MCF 10A (cell line): ENCODE measurements at regions not wholly inside any gene's neighbourhood (a gene's known extent, or its start where the extent isn't known, plus 50 kb on each side); places are given as distances from the start of the nearest gene placed in this dataset.

Experiments used
- BruUV-seq: library from RNA; stranded (reverse); fragments of 400-500 nt; replicated peaks from 2 replicates; lab custom pipeline; 2021; lab: Mats Ljungman, UMichigan
- CTCF ChIA-PET: fragments of 300-600 bp; sonication (Branson Sonifier 250); formaldehyde crosslinking; extraction: SDS; loops from one replicate; lab custom pipeline; 2021; ENCODE audit warnings: antibody characterized with exemption, inconsistent platforms; lab: Yijun Ruan, JAX
- POLR2A ChIA-PET: fragments of 300-600, 350-650 bp; sonication (Branson Sonifier 250); formaldehyde crosslinking; extraction: SDS; loops from one replicate; lab custom pipeline; 2020; ENCODE audit warnings: antibody characterized with exemption, inconsistent platforms; lab: Yijun Ruan, JAX
- DNase-seq: peaks from one replicate; pipeline ENCODE4 v3.0.0-alpha.2; 2018; ENCODE audit not compliant: unreplicated experiment
- H3K27ac Mint-ChIP-seq: one replicate; pipeline ENCODE4 v1.8.0; 2022; ENCODE audit warnings: mild to moderate bottlenecking, low read depth, mixed read lengths; ENCODE audit not compliant: unreplicated experiment
- H3K27me3 Mint-ChIP-seq: one replicate; pipeline ENCODE4 v1.8.0; 2022; ENCODE audit warnings: mixed read lengths; ENCODE audit not compliant: insufficient read depth, unreplicated experiment
- H3K36me3 Mint-ChIP-seq: one replicate; pipeline ENCODE4 v1.8.0; 2022; ENCODE audit warnings: mild to moderate bottlenecking, moderate library complexity, mixed read lengths; ENCODE audit not compliant: insufficient read depth, unreplicated experiment
- H3K4me1 Mint-ChIP-seq: one replicate; pipeline ENCODE4 v1.8.0; 2022; ENCODE audit warnings: mixed read lengths; ENCODE audit not compliant: insufficient read depth, unreplicated experiment
- H3K4me3 Mint-ChIP-seq: one replicate; pipeline ENCODE4 v1.8.0; 2022; ENCODE audit warnings: mild to moderate bottlenecking, moderate library complexity, mixed read lengths; ENCODE audit not compliant: unreplicated experiment
- H3K9me3 Mint-ChIP-seq: one replicate; pipeline ENCODE4 v1.8.0; 2022; ENCODE audit warnings: mixed read lengths; ENCODE audit not compliant: unreplicated experiment
- CTCF ChIP-seq: fragments of 200-600 bp; IDR thresholded peaks from one replicate; pipeline ENCODE4 v1.8.0; 2022; ENCODE audit warnings: antibody characterized with exemption, mild to moderate bottlenecking; ENCODE audit not compliant: unreplicated experiment
- intact Hi-C: fragments of 100-400 bp; cut with micrococcal nuclease; formaldehyde crosslinking; loops from 2 replicates; pipeline ENCODE4 v1.14.1; 2022

DNA sequence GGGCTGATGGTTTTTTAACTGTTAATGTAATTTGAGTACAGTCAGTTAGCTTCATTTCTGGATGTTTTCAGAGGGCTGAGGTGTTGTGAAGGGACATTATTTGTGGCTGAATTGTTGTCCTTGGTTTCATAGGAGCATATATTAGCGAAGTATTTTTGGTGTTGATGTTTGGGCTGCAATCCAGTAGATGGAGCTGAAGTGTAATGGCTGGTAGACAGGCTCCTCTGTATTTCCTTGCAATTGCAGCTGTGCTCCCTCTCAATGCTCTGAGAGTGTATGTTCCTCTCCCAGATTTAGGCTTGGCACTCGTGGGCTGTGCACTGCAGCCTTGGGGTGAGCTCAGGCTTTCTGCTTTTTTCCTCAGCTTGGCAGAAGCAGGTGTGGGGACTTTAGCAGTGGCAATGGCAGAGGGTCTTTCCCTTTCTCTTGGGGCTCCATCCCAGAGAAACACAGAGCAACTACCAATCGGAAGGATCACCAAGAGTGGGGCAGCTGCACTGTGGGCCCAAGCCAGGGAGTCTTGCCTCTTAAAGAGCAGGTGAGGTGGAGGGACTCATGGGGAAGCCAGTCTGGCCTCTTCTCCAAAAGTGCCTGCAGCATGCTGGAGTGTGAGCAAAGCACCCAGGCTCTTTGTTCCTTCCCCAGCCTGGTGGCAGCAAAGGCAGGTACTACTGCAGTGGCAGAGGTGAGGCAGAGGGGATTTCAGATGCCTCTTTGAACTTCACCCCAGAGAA is 544.4 kb downstream of the SH2D4B start:
- Mint-ChIP-seq H3K4me1 (no peaks in the 10 kb centered on the region), H3K4me3 (no peak overlapping the region), H3K36me3 (no peaks in the 10 kb centered on the region), H3K27me3 (peaks cover 47% of the 10 kb centered on the region), H3K27ac (no peak overlapping the region), H3K9me3 (no peaks in the 10 kb centered on the region)
- DNase-seq, result peak; percentile 33
- intact Hi-C loops, result loop anchor here (1.0 kb wide), 1 partner anchor 738 kb away; no protein-coding TSS in a partner anchor
- no TSS peak for BruUV-seq
- peak; percentile 44 for TF ChIP-seq CTCF
- ChIA-PET POLR2A (no interaction called here), CTCF (interaction anchor here (0.6 to 1.8 kb wide), 15 partner anchors 9 to 831 kb away, joined by 3 to 6 read pairs (median 4); no protein-coding TSS in a partner anchor)

DNA sequence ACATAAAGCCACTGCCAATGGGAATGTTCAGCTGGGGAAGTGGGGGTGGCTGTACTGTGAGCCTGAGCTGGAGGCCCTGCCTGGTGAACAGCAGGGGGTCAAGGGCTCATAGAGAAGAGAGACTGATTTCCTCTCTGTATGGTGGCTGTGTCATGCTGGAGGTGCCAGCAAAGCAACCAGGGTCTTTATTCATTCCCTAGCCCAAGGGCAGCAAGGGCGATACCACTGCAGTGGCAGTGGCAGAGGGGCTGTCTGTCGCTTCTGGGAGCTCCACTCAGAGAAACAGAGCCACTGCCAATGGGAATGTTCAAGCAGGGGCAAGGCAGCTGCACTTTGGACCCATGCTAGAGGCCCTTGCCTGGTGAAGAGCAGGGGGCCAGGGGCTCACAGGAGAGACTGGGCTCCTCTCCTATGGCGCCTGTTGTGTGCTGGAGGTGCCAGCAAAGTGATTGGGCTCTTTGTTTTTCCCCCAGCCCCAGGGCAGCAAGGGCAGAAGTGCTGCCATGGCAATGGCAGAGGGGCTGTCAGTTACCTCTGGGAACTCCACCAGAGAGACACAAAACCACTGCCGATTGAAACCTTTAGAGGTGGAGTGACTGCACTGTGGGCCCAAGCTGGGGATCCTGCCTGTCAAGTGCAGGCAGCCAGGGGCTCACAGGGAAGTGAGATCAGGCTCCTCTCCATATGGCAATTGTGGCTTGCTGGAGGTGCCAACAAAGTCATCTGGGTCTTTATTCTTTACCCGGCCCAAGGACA is 545.1 kb downstream of the SH2D4B start:
- POLR2A ChIA-PET, result no interaction called here
- DNase-seq, result no peak
- no peaks in the 10 kb centered on the region for H3K36me3 Mint-ChIP-seq
- H3K4me3 Mint-ChIP-seq, result no peak overlapping the region
- no TSS peak for BruUV-seq
- H3K27me3 Mint-ChIP-seq, result peaks cover 45% of the 10 kb centered on the region
- CTCF ChIA-PET, result interaction anchor here (0.6 to 1.7 kb wide), 12 partner anchors 19 to 740 kb away, joined by 3 to 6 read pairs (median 3); no protein-coding TSS in a partner anchor
- no peaks in the 10 kb centered on the region for H3K9me3 Mint-ChIP-seq
- no peak overlapping the region for H3K27ac Mint-ChIP-seq
- intact Hi-C loops, result loop anchor here (1.0 kb wide), 1 partner anchor 738 kb away; no protein-coding TSS in a partner anchor
- H3K4me1 Mint-ChIP-seq, result no peaks in the 10 kb centered on the region
- no peak for TF ChIP-seq CTCF

DNA sequence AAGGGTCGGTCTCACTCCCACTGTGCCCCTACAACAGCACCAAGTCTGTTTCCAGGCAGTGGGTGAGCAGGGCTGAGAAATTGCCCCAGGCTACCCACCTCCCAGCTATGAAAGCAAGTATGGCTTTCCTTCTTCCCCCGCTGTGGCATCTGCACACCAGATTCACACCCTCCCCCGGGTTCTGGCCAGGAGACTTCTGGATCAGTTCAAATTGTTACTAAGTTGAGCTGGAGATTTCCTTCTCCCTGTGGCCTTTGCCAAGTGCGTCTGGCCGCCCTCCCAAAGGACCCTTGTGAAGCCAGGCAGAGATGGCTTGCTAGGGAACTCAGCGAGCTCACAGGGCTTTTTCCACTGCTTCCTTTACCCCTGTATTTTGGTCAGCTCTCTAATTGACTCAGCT is 555.4 kb downstream of the SH2D4B start:
- TF ChIP-seq CTCF, result no peak
- no peak overlapping the region for H3K27ac Mint-ChIP-seq
- no peak for DNase-seq
- H3K36me3 Mint-ChIP-seq, result no peaks in the 10 kb centered on the region
- no peaks in the 10 kb centered on the region for H3K4me1 Mint-ChIP-seq
- H3K4me3 Mint-ChIP-seq, result no peak overlapping the region
- CTCF ChIA-PET, result interaction anchor here (0.6 to 1.3 kb wide), 3 partner anchors 12 to 394 kb away, joined by 3 to 4 read pairs (median 3); no protein-coding TSS in a partner anchor
- H3K9me3 Mint-ChIP-seq, result no peaks in the 10 kb centered on the region
- H3K27me3 Mint-ChIP-seq, result peaks cover 98% of the 10 kb centered on the region
- intact Hi-C loops, result no loop called here
- BruUV-seq, result no TSS peak
- POLR2A ChIA-PET, result no interaction called here

DNA sequence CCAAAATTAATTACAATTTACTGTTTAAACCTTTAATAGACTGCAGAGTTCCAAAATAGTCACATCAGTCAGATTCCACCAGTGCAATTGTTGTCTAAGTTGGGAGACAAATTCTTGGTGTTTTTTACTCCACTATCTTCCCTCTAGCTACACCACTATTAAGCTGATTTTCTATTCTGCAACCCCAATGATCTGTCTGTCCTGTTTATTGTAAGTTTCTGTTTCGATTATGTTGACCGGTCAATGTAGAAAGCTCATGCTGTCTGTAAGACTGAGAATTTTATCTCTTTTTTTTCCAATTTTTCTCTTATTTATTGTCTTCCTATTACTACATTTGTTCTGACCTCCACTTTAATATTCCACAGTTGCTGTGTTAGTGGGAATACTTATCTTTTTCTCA is 557.5 kb downstream of the SH2D4B start:
- H3K27me3 Mint-ChIP-seq, result peaks cover 98% of the 10 kb centered on the region
- H3K4me3 Mint-ChIP-seq, result no peak overlapping the region

More for the DNA sequence above, 557.5 kb downstream of the SH2D4B start:
- H3K4me1 Mint-ChIP-seq, result no peaks in the 10 kb centered on the region
- no TSS peak for BruUV-seq
- intact Hi-C loops, result no loop called here
- CTCF ChIA-PET, result no interaction called here
- no peak for DNase-seq
- H3K9me3 Mint-ChIP-seq, result no peaks in the 10 kb centered on the region
- no peak for TF ChIP-seq CTCF
- POLR2A ChIA-PET, result interaction anchor here (0.7 kb wide), 1 partner anchor 119 kb away, joined by 4 read pairs; no protein-coding TSS in a partner anchor
- H3K27ac Mint-ChIP-seq, result no peak overlapping the region
- H3K36me3 Mint-ChIP-seq, result no peaks in the 10 kb centered on the region
